OCI-LY7 (cell line): ENCODE measurements at regions not wholly inside any gene's neighbourhood (a gene's known extent, or its start where the extent isn't known, plus 50 kb on each side); places are given as distances from the start of the nearest gene placed in this dataset.

Experiments
- EZH2phosphoT487 ChIP-seq: fragments of 200-600 bp; sonication (generic); IDR thresholded peaks from 2 replicates; pipeline ENCODE4 v1.6.1; 2018; ENCODE audit warnings: low read depth, borderline replicate concordance, mild to moderate bottlenecking, mixed run types, antibody characterized with exemption, low read length, moderate library complexity, mixed read lengths
- TF ChIP-seq, protein P1 (sequence below): fragments of 200-600 bp; sonication (generic); conservative IDR thresholded peaks from 2 replicates; pipeline ENCODE4 v1.5.1; 2014; ENCODE audit warnings: mild to moderate bottlenecking, antibody characterized with exemption, low read length, moderate library complexity, mixed read lengths

DNA sequence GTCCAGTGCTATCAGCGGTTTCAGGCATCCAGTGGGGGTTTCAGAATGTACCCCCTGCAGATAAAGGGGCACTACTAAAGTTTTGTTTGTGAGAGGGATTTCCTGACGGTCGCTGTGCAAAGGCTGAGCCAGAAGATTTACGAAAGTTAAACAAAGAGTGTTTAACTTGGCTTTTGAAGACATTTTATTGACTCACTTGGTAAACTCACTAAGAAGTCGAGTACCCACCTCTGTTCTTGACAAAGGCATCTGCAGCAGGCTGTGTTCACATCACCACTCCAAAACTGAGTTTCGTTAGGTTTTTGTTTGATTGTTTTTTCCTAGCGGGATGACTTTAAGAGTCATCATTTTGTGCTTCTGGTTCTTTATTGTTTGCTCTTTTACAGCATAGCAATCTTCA, 143.9 kb upstream of the TBL1X start:
- TF ChIP-seq, protein P1, sequence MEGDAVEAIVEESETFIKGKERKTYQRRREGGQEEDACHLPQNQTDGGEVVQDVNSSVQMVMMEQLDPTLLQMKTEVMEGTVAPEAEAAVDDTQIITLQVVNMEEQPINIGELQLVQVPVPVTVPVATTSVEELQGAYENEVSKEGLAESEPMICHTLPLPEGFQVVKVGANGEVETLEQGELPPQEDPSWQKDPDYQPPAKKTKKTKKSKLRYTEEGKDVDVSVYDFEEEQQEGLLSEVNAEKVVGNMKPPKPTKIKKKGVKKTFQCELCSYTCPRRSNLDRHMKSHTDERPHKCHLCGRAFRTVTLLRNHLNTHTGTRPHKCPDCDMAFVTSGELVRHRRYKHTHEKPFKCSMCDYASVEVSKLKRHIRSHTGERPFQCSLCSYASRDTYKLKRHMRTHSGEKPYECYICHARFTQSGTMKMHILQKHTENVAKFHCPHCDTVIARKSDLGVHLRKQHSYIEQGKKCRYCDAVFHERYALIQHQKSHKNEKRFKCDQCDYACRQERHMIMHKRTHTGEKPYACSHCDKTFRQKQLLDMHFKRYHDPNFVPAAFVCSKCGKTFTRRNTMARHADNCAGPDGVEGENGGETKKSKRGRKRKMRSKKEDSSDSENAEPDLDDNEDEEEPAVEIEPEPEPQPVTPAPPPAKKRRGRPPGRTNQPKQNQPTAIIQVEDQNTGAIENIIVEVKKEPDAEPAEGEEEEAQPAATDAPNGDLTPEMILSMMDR: no peak
- TF ChIP-seq EZH2phosphoT487: no peak
